ENCODE measurements at regions not wholly inside any gene's neighbourhood (a gene's known extent, or its start where the extent isn't known, plus 50 kb on each side); places are given as distances from the start of the nearest gene placed in this dataset.
A peak's percentile ranks its signal among the peaks of the same experiment; 100 is the strongest.

DNA sequence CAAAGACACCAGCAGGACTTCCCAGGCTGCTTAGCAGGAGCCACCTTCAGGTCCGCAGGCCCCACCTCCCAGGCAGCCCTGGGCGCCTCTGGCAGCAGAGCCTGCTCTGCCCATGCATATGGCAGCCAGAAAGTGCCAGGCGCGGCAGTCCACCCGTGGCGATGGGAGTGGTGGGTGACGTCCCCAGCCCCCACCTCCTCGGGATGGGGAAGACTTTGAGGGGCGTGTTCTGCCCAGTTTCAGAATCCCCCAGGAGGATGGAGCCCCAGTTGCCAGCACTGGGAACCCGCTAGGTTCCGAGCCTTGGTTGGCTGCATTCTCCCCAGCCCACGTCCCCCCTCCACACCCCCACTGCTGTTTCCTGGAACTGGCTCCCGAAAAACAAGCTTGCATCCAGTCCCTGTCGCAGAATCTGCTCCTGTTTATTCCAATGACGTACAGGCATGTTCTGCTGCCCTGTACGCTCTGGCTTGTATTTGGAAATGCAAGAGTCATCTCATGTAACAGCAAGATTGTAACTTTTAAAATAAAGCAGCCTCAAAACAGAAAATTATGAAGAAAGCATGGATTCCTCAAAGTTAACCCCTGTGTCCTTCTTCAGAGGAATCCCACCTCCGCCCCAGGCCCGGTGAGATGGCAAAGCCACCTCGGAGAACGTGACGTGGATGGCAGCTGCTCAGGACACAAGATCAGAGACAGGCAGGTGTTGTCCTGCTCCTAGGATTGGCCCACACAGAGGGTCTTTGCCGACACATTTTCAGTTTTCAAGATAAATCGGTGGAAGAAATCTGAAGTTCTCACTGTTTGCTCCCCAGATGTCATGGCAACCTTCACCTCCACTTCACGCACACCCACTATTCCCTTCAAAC, 87.8 kb upstream of the PPP2R2D start:
- H2BK120ac ChIP-seq (ENCODE audit: low read depth, low read length), result no peak overlapping the region
- H3K23ac ChIP-seq (ENCODE audit: low read length in 2 of 2), result no peak overlapping the region
- no peaks in the 10 kb centered on the region for H3K9me3 ChIP-seq (ENCODE audit: control insufficient read depth, low read length)
- H2AK5ac ChIP-seq (ENCODE audit: low read length, severe bottlenecking), result no peak overlapping the region
- H3K27ac ChIP-seq (ENCODE audit: low read length, poor library complexity, severe bottlenecking), result no peak overlapping the region
- H4K91ac ChIP-seq (ENCODE audit: low read length), result no peak overlapping the region
- no peak overlapping the region for H3K9ac ChIP-seq (ENCODE audit: low read length)
- no peak overlapping the region for H3K4ac ChIP-seq (ENCODE audit: low read depth in 1 of 2, low read length in 2 of 2)
- no peaks in the 10 kb centered on the region for H3K4me1 ChIP-seq (ENCODE audit: control insufficient read depth, insufficient read depth, low read depth, low read length)
- no peak overlapping the region for H3K14ac ChIP-seq (ENCODE audit: low read length in 2 of 2)
- H2AFZ ChIP-seq (ENCODE audit: low read depth, low read length), result no peak overlapping the region
- H3K79me1 ChIP-seq (replicated peaks; ENCODE audit: low read length, poor library complexity, severe bottlenecking), result no peaks in the 10 kb centered on the region
- H3K18ac ChIP-seq (ENCODE audit: low read depth in 1 of 2, low read length in 2 of 2), result no peak overlapping the region
- H3K4me3 ChIP-seq (ENCODE audit: insufficient read depth in 1 of 2, low read depth in 1 of 2, low read length in 2 of 2), result no peak overlapping the region
- no peak overlapping the region for H3K4me2 ChIP-seq (ENCODE audit: low read length, poor library complexity, severe bottlenecking)
- 87% methylated on average over 22 of the region's 24 CpGs for WGBS
- no peaks in the 10 kb centered on the region for H3K36me3 ChIP-seq (ENCODE audit: control insufficient read depth in 1 of 2, insufficient read depth in 2 of 2, low read depth in 1 of 2, low read length in 2 of 2)
- H4K8ac ChIP-seq (ENCODE audit: low read length), result no peak overlapping the region
- no peak for DNase-seq
- H3K27me3 ChIP-seq (ENCODE audit: control insufficient read depth in 1 of 2, insufficient read depth in 1 of 2, low read length in 2 of 2), result peaks cover 0 to 17% of the 10 kb centered on the region in 2 experiments
- H2BK12ac ChIP-seq (ENCODE audit: low read length in 2 of 2), result no peak overlapping the region
- H2BK5ac ChIP-seq (ENCODE audit: low read depth, low read length, poor library complexity, severe bottlenecking), result no peak overlapping the region
- H2BK15ac ChIP-seq (ENCODE audit: low read depth, poor library complexity, severe bottlenecking), result no peak overlapping the region

DNA sequence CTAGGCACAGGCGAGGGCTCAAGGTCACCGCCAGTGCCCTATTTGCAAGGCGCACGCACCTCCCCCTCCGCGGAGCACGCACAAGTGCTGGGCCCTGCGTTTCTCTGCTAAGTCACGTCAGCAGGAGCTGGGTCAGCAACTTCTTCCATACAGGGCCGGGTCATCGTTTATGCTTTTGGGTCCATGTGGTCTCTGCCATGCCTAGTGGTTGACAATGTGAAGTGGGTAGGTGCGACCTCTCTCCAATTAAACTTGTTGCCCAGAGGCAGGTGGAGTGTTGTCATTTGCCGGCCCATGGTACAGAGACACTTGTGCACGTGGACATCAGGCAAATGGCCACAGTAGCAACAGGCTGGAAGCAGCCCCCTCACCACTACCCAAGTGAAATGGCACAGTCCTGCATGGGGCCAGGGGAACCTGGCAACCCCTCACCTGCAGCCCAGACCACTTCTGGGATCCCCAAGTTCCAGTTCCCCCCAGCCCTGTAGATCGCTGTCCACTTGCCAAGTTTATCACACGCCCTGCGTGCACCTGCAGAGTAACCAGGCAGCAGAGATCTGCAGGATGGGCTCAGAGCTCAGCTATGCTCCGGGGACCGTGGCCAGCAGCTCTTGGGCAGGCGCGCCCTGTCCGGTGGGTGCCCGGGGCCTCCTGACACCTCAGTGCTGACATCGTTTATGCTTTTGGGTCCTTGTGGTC, 86.1 kb upstream of the PPP2R2D start:
- Histone ChIP-seq H4K8ac (ENCODE audit: low read length) (no peak overlapping the region), H2BK5ac (ENCODE audit: low read depth, low read length, poor library complexity, severe bottlenecking) (no peak overlapping the region), H2BK12ac (ENCODE audit: low read length in 2 of 2) (no peak overlapping the region), H3K4ac (ENCODE audit: low read depth in 1 of 2, low read length in 2 of 2) (no peak overlapping the region), H3K4me3 (ENCODE audit: insufficient read depth in 1 of 2, low read depth in 1 of 2, low read length in 2 of 2) (no peak overlapping the region), H3K36me3 (ENCODE audit: control insufficient read depth in 1 of 2, insufficient read depth in 2 of 2, low read depth in 1 of 2, low read length in 2 of 2) (no peaks in the 10 kb centered on the region), H3K23ac (ENCODE audit: low read length in 2 of 2) (no peak overlapping the region), H3K79me1 (replicated peaks; ENCODE audit: low read length, poor library complexity, severe bottlenecking) (no peaks in the 10 kb centered on the region), H3K14ac (ENCODE audit: low read length in 2 of 2) (no peak overlapping the region), H3K9ac (ENCODE audit: low read length) (no peak overlapping the region), H2AK5ac (ENCODE audit: low read length, severe bottlenecking) (no peak overlapping the region), H3K4me1 (ENCODE audit: control insufficient read depth, insufficient read depth, low read depth, low read length) (peaks cover 3% of the 10 kb centered on the region), H3K27me3 (ENCODE audit: control insufficient read depth in 1 of 2, insufficient read depth in 1 of 2, low read length in 2 of 2) (peaks cover 0 to 20% of the 10 kb centered on the region in 2 experiments), H4K91ac (ENCODE audit: low read length) (peak overlapping the region; percentile 76), H3K4me2 (ENCODE audit: low read length, poor library complexity, severe bottlenecking) (no peak overlapping the region), H2BK120ac (ENCODE audit: low read depth, low read length) (no peak overlapping the region), H3K9me3 (ENCODE audit: control insufficient read depth, low read length) (no peaks in the 10 kb centered on the region), H3K18ac (ENCODE audit: low read depth in 1 of 2, low read length in 2 of 2) (no peak overlapping the region), H2BK15ac (ENCODE audit: low read depth, poor library complexity, severe bottlenecking) (no peak overlapping the region), H2AFZ (ENCODE audit: low read depth, low read length) (no peak overlapping the region), H3K27ac (ENCODE audit: low read length, poor library complexity, severe bottlenecking) (no peak overlapping the region)
- DNase-seq, result no peak
- WGBS, result 81% methylated on average over 23 of the region's 24 CpGs

DNA sequence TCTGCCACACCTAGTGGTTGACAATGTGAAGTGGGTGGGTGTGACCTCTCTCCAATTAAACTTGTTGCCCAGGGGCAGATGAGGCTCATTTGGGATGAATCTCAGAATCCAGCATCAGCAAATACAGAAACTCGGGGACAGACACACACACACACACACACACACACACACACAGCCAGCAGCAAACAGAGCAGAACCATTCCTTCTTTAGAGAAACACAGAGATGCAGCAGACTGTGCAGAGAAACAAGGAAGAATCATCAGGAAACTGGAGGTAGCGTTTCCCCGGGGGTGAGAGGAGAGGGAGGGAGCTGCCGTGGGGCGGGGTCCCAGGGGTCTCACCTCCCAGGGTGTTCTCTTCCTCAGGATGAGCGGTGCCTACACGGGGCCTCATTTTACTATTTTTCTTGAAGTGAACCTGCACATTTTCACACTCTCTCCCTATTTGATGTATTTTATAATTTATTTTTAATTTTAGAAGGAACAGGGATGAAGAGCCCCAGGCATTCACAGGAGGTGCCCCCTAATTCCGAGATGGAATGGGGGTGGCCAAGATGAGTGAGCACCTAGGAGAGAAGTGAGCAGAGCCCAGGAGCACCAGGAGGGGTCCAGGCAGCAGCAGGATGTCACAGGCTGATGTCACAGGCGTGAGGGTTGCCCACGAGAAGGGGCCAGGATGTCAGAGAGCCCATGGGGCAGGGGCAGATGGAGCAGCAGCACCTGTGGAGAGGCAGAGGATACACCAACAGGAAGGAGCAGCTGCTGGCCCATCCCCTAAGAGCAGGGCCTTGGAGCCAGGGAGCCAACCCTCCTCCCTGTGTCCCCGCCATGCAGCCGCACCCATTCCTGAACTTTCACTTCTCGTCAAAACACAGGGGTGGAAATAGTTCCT, 85.3 kb upstream of the PPP2R2D start:
- H3K4me1 ChIP-seq (ENCODE audit: control insufficient read depth, insufficient read depth, low read depth, low read length), result peaks cover 3% of the 10 kb centered on the region
- H2BK12ac ChIP-seq (ENCODE audit: low read length in 2 of 2), result no peak overlapping the region
- H2BK15ac ChIP-seq (ENCODE audit: low read depth, poor library complexity, severe bottlenecking), result no peak overlapping the region
- no peak overlapping the region for H4K8ac ChIP-seq (ENCODE audit: low read length)
- no peak overlapping the region for H2BK120ac ChIP-seq (ENCODE audit: low read depth, low read length)
- no peak overlapping the region for H3K9ac ChIP-seq (ENCODE audit: low read length)
- no peak overlapping the region for H3K4me3 ChIP-seq (ENCODE audit: insufficient read depth in 1 of 2, low read depth in 1 of 2, low read length in 2 of 2)
- H3K14ac ChIP-seq (ENCODE audit: low read length in 2 of 2), result no peak overlapping the region
- H3K4me2 ChIP-seq (ENCODE audit: low read length, poor library complexity, severe bottlenecking), result no peak overlapping the region
- no peaks in the 10 kb centered on the region for H3K79me1 ChIP-seq (replicated peaks; ENCODE audit: low read length, poor library complexity, severe bottlenecking)
- no peak overlapping the region for H2AK5ac ChIP-seq (ENCODE audit: low read length, severe bottlenecking)
- H3K27me3 ChIP-seq (ENCODE audit: control insufficient read depth in 1 of 2, insufficient read depth in 1 of 2, low read length in 2 of 2), result peaks cover 0 to 22% of the 10 kb centered on the region in 2 experiments
- no peak overlapping the region for H4K91ac ChIP-seq (ENCODE audit: low read length)
- no peak overlapping the region for H2AFZ ChIP-seq (ENCODE audit: low read depth, low read length)
- WGBS, result 65% methylated on average over 7 of the region's 13 CpGs
- no peak overlapping the region for H3K23ac ChIP-seq (ENCODE audit: low read length in 2 of 2)
- no peak overlapping the region for H3K27ac ChIP-seq (ENCODE audit: low read length, poor library complexity, severe bottlenecking)
- no peaks in the 10 kb centered on the region for H3K9me3 ChIP-seq (ENCODE audit: control insufficient read depth, low read length)
- H3K36me3 ChIP-seq (ENCODE audit: control insufficient read depth in 1 of 2, insufficient read depth in 2 of 2, low read depth in 1 of 2, low read length in 2 of 2), result no peaks in the 10 kb centered on the region
- DNase-seq, result no peak
- H2BK5ac ChIP-seq (ENCODE audit: low read depth, low read length, poor library complexity, severe bottlenecking), result no peak overlapping the region
- H3K18ac ChIP-seq (ENCODE audit: low read depth in 1 of 2, low read length in 2 of 2), result no peak overlapping the region
- H3K4ac ChIP-seq (ENCODE audit: low read depth in 1 of 2, low read length in 2 of 2), result no peak overlapping the region
